ENCODE measurements at regions not wholly inside any gene's neighbourhood (a gene's known extent, or its start where the extent isn't known, plus 50 kb on each side); places are given as distances from the start of the nearest gene placed in this dataset.

- ChIA-PET CTCF (no interaction called here), POLR2A (no interaction called here)
- H3K4me3 ChIP-seq (ENCODE audit: low read depth, low read length): no peak overlapping the region
- TF ChIP-seq, protein P1, sequence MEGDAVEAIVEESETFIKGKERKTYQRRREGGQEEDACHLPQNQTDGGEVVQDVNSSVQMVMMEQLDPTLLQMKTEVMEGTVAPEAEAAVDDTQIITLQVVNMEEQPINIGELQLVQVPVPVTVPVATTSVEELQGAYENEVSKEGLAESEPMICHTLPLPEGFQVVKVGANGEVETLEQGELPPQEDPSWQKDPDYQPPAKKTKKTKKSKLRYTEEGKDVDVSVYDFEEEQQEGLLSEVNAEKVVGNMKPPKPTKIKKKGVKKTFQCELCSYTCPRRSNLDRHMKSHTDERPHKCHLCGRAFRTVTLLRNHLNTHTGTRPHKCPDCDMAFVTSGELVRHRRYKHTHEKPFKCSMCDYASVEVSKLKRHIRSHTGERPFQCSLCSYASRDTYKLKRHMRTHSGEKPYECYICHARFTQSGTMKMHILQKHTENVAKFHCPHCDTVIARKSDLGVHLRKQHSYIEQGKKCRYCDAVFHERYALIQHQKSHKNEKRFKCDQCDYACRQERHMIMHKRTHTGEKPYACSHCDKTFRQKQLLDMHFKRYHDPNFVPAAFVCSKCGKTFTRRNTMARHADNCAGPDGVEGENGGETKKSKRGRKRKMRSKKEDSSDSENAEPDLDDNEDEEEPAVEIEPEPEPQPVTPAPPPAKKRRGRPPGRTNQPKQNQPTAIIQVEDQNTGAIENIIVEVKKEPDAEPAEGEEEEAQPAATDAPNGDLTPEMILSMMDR (IDR thresholded peaks at IDR 0.05; ENCODE audit: insufficient read depth in 1 of 2, low read depth in 1 of 2, low read length in 1 of 2, severe bottlenecking in 1 of 2, unreplicated experiment in 1 of 2): no peak
- peaks cover 9% of the 10 kb centered on the region for H3K4me1 ChIP-seq
- no peak overlapping the region for H3K27ac Mint-ChIP-seq (ENCODE audit: unreplicated experiment)
- H3K36me3 ChIP-seq (ENCODE audit: control insufficient read depth, insufficient read depth, low read length): no peaks in the 10 kb centered on the region
- H3K4me1 Mint-ChIP-seq (ENCODE audit: low read depth, unreplicated experiment): peaks cover 8% of the 10 kb centered on the region
- H3K27me3 Mint-ChIP-seq (ENCODE audit: insufficient read depth, unreplicated experiment): no peaks in the 10 kb centered on the region
- no peaks in the 10 kb centered on the region for H3K27me3 ChIP-seq (replicated peaks; ENCODE audit: control insufficient read depth, insufficient read depth, low read length)
- H3K36me3 Mint-ChIP-seq (ENCODE audit: insufficient read depth, unreplicated experiment): no peaks in the 10 kb centered on the region
- no TSS peak for BruUV-seq (replicated peaks)
- DNase-seq: no peak
- peaks cover 7% of the 10 kb centered on the region for H3K9me3 ChIP-seq
- intact Hi-C loops (cut with micrococcal nuclease; ENCODE audit: unreplicated experiment): no loop called here
- H3K4me3 Mint-ChIP-seq (ENCODE audit: unreplicated experiment): no peak overlapping the region
- H3K9me3 Mint-ChIP-seq (ENCODE audit: unreplicated experiment): no peaks in the 10 kb centered on the region
Measured at GRCh38 chr4:11636031-11636430, 207.3 kb upstream of the HS3ST1 start.

DNA sequence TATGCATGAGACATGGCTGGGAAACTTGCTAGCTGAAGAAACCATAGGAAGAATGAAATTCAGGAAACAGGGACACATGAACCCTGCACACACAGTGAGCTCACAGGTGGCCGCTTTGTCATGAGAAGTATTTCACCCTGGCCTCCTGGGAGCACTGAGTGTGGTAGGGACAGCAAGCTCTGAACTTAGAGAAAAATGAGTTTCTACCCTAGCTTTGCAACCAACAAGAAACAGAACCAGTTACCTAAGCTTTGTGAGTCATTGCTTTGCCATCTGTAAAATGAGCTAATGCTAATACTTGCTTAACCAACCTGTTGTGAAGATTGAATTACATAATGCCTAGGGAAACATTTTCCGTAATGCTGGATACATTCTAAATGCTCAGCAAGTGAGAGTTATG lies 206.6 kb upstream of the HS3ST1 start:
- Histone ChIP-seq H3K36me3 (ENCODE audit: control insufficient read depth, insufficient read depth, low read length) (no peaks in the 10 kb centered on the region), H3K27me3 (replicated peaks; ENCODE audit: control insufficient read depth, insufficient read depth, low read length) (no peaks in the 10 kb centered on the region), H3K4me3 (ENCODE audit: low read depth, low read length) (no peak overlapping the region), H3K9me3 (peaks cover 7% of the 10 kb centered on the region), H3K4me1 (peaks cover 9% of the 10 kb centered on the region)
- ChIA-PET CTCF (no interaction called here), POLR2A (no interaction called here)
- no TSS peak for BruUV-seq (replicated peaks)
- no peak overlapping the region for H3K4me3 Mint-ChIP-seq (ENCODE audit: unreplicated experiment)
- peak in 1 of 2 experiments; percentile 9 for DNase-seq
- H3K27ac Mint-ChIP-seq (ENCODE audit: unreplicated experiment): no peak overlapping the region
- H3K4me1 Mint-ChIP-seq (ENCODE audit: low read depth, unreplicated experiment): peaks cover 8% of the 10 kb centered on the region
- intact Hi-C loops (cut with micrococcal nuclease; ENCODE audit: unreplicated experiment): no loop called here
- H3K9me3 Mint-ChIP-seq (ENCODE audit: unreplicated experiment): no peaks in the 10 kb centered on the region
- TF ChIP-seq, protein P1 (IDR thresholded peaks at IDR 0.05; ENCODE audit: insufficient read depth in 1 of 2, low read depth in 1 of 2, low read length in 1 of 2, severe bottlenecking in 1 of 2, unreplicated experiment in 1 of 2): no peak
- no peaks in the 10 kb centered on the region for H3K27me3 Mint-ChIP-seq (ENCODE audit: insufficient read depth, unreplicated experiment)
- no peaks in the 10 kb centered on the region for H3K36me3 Mint-ChIP-seq (ENCODE audit: insufficient read depth, unreplicated experiment)

- Histone ChIP-seq H3K4me3 (ENCODE audit: low read depth, low read length) (no peak overlapping the region), H3K4me1 (peaks cover 9% of the 10 kb centered on the region), H3K9me3 (peaks cover 4% of the 10 kb centered on the region), H3K27me3 (replicated peaks; ENCODE audit: control insufficient read depth, insufficient read depth, low read length) (no peaks in the 10 kb centered on the region), H3K36me3 (ENCODE audit: control insufficient read depth, insufficient read depth, low read length) (no peaks in the 10 kb centered on the region)
- no peak overlapping the region for H3K27ac Mint-ChIP-seq (ENCODE audit: unreplicated experiment)
- BruUV-seq (replicated peaks): no TSS peak
- no peaks in the 10 kb centered on the region for H3K27me3 Mint-ChIP-seq (ENCODE audit: insufficient read depth, unreplicated experiment)
- intact Hi-C loops (cut with micrococcal nuclease; ENCODE audit: unreplicated experiment): no loop called here
- ChIA-PET CTCF (no interaction called here), POLR2A (no interaction called here)
- no peak overlapping the region for H3K4me3 Mint-ChIP-seq (ENCODE audit: unreplicated experiment)
- H3K36me3 Mint-ChIP-seq (ENCODE audit: insufficient read depth, unreplicated experiment): no peaks in the 10 kb centered on the region
- DNase-seq: peak; percentile 7 to 38
- H3K9me3 Mint-ChIP-seq (ENCODE audit: unreplicated experiment): peaks cover 8% of the 10 kb centered on the region
- TF ChIP-seq, protein P1 (IDR thresholded peaks at IDR 0.05; ENCODE audit: insufficient read depth in 1 of 2, low read depth in 1 of 2, low read length in 1 of 2, severe bottlenecking in 1 of 2, unreplicated experiment in 1 of 2): no peak
- peaks cover 8% of the 10 kb centered on the region for H3K4me1 Mint-ChIP-seq (ENCODE audit: low read depth, unreplicated experiment)
Measured at GRCh38 chr4:11634283-11634682, 205.6 kb upstream of the HS3ST1 start.

Data from Caco-2 (cell line).